ENCODE measurements at regions not wholly inside any gene's neighbourhood (a gene's known extent, or its start where the extent isn't known, plus 50 kb on each side); places are given as distances from the start of the nearest gene placed in this dataset.

DNA sequence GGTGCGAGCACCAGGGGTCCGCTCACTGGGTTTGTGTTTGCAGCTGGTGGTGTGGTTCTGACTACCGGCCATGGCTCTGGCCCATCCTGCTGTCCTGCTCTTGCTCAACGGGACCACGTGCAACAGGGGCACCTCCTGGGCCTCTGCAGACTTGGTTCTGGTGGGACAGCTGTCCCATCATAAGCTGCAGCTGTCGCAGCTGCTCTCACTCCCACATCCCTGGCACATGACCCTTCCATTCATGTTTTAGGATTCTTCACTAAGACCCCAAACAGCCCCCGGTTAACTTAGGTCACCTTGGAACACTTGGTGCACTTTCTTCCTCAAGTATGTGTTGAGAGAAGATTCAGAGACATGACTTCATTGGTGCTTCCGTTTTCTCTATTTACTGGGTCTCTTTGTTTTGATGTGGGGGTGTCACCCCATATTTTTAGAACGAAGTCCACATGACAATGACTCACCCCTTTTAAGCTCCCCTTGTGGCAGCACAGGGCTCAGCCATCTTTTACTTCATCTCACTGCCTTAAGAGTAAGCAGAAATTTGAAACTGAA, 68.4 kb upstream of the ARHGEF7 start:
- Mint-ChIP-seq H3K9me3 (no peaks in the 10 kb centered on the region), H3K36me3 (no peaks in the 10 kb centered on the region), H3K4me3 (no peak overlapping the region), H3K27ac (no peak overlapping the region), H3K27me3 (peaks cover 10% of the 10 kb centered on the region), H3K4me1 (no peaks in the 10 kb centered on the region)
- ATAC-seq (ENCODE audit: low read depth), result peak; percentile 66
- POLR2A ChIA-PET, result no interaction called here
- DNase-seq, result no peak

DNA sequence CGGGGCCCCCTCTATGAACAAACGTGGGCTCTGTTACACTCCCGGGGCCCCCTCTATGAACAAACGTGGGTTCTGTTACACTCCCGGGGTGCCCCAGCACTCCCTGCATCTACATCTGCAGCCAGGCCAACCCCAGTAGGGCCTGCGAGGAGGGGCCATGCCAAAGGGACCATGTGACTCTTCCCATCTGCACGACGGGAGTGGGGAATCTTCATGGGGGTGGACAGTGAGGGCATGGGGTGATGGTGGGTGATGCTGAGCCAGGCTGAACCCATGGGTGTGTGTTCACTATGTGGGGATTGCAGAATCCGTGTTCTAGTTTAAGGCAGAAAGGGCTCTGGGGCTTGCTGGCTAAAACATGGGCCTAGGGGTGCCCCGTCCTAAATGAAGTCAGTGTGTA, 69.9 kb upstream of the ARHGEF7 start:
- POLR2A ChIA-PET, result no interaction called here
- Mint-ChIP-seq H3K36me3 (no peaks in the 10 kb centered on the region), H3K4me3 (no peak overlapping the region), H3K9me3 (no peaks in the 10 kb centered on the region), H3K27ac (no peak overlapping the region), H3K4me1 (no peaks in the 10 kb centered on the region), H3K27me3 (peaks cover 10% of the 10 kb centered on the region)
- no peak for DNase-seq
- no peak for ATAC-seq (ENCODE audit: low read depth)

DNA sequence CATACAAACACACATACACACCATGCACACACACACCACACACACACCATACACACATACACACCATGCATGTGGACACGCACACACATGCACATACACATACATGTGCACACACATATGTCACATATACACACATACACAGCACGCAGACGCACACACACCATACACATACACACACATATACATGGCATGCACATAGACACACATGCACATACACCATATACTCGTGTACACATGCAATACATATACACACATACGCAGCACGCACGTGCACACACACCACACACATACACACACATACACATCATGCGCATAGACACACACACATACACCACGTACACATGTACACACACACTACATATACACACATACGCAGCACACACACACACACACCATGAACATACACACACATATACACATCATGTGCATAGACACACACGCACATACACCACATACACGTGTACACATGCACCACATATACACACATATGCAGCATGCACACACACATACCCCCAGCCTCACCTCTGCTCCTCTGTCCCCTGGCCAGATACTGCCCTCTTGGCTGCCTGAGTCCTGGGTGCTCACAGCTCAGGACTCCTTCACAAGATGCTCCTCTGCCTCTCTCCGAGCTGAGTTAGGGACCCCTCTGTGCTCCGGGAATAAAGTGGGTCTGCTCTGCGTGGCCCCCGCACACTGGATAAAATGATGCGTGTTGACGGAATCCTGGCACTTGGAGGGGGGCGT, 70.9 kb upstream of the ARHGEF7 start:
- no peak overlapping the region for H3K27ac Mint-ChIP-seq
- H3K4me3 Mint-ChIP-seq, result no peak overlapping the region
- POLR2A ChIA-PET, result no interaction called here
- DNase-seq (no peak), ATAC-seq (ENCODE audit: low read depth) (no peak)
- H3K27me3 Mint-ChIP-seq, result peaks cover 10% of the 10 kb centered on the region
- no peaks in the 10 kb centered on the region for H3K4me1 Mint-ChIP-seq
- no peaks in the 10 kb centered on the region for H3K9me3 Mint-ChIP-seq
- H3K36me3 Mint-ChIP-seq, result no peaks in the 10 kb centered on the region

DNA sequence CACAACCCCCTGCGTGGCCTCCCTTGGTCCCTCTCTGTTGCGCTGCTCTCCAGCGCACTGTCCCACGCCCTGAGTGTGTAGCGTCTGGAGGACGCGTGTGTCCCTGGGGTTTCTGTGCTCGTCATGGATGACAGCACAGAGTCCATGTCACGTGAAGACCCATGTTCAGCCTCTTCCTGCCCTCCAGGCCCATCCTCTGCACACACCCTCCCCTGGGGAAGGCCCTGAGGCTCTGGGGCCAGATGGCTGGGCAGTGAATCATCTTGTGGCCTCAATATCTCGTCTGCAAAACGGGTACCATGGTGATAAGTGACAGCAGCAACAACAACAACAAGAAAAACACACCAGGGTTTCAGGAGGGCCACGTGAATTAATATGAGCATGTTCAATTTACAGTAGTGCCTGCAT, 71.5 kb upstream of the ARHGEF7 start:
- no peak overlapping the region for H3K4me3 Mint-ChIP-seq
- no peak for DNase-seq
- no peaks in the 10 kb centered on the region for H3K36me3 Mint-ChIP-seq
- H3K4me1 Mint-ChIP-seq, result no peaks in the 10 kb centered on the region
- H3K9me3 Mint-ChIP-seq, result no peaks in the 10 kb centered on the region
- peaks cover 9% of the 10 kb centered on the region for H3K27me3 Mint-ChIP-seq
- POLR2A ChIA-PET, result no interaction called here
- no peak overlapping the region for H3K27ac Mint-ChIP-seq
- no peak for ATAC-seq (ENCODE audit: low read depth)

DNA sequence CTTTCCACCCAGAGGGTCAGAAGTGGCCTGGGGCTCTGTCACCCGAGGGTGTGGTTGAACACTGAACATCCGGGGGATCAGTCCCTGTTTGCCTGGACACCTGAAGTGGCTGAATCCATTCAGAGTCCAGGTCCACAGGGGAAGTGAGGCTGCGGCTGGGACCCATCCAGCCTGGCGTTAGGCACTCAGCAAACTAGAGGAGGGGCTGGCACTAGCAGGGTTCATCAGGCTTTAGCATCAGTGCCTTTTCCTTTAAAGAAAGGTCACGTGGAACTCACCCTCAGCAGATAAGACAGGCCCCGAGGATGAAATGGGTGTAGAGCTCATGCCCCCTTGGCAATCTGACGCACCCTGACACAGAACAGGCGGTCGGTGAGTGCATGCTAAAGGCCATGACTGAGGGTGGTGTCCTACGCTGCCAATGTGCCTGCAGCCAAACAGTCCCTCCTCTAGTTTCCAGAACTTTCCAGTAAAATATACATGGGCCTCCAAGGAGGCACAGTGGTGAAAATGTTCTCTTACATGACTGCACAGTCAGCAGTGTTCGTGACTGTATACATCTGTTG, 72.4 kb upstream of the ARHGEF7 start:
- POLR2A ChIA-PET, result no interaction called here
- no peaks in the 10 kb centered on the region for H3K36me3 Mint-ChIP-seq
- no peaks in the 10 kb centered on the region for H3K4me1 Mint-ChIP-seq
- ATAC-seq (ENCODE audit: low read depth) (no peak), DNase-seq (no peak)
- H3K9me3 Mint-ChIP-seq, result no peaks in the 10 kb centered on the region
- H3K27me3 Mint-ChIP-seq, result peaks cover 12% of the 10 kb centered on the region
- no peak overlapping the region for H3K27ac Mint-ChIP-seq
- no peak overlapping the region for H3K4me3 Mint-ChIP-seq

DNA sequence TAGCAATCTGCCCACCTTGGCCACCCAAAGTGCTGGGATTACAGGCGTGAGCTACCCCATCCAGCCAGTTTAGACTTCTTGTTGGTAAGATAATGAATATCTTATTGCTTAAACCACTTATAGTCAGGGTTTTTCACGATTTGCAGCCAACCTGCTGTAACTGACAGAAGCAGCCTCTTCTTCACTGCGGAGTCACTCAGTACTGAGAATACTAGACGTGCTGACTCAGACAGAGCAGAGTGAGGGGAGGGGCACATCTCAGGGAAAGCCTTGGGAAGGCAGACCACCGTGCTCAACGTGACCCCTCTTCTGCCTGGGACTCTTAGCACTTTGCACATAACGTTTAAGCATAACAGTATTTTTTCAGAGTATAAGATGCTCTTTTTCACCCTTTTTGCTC, 74.3 kb upstream of the ARHGEF7 start:
- Mint-ChIP-seq H3K36me3 (no peaks in the 10 kb centered on the region), H3K9me3 (no peaks in the 10 kb centered on the region), H3K27me3 (peaks cover 29% of the 10 kb centered on the region), H3K4me3 (no peak overlapping the region), H3K4me1 (no peaks in the 10 kb centered on the region), H3K27ac (no peak overlapping the region)
- POLR2A ChIA-PET, result no interaction called here
- DNase-seq (no peak), ATAC-seq (ENCODE audit: low read depth) (no peak)

DNA sequence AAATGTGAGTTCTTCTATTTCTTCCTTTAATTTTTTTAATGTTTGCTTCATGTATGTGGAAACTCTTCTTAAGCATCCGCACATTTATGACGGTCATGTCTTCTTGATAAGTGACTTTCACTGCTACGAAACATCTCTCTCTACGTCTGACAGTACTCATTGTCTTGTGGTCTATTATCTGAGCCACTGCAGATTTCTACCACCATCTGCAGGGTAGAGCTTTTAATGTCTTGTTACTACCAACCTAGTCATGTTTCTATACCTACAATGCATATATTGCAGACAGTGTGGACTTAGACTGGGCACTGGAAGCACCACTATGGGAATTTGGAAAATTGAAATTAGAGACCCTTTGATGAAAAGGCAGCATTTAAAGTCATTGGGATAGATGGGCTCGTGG, 75.4 kb upstream of the ARHGEF7 start:
- ATAC-seq (ENCODE audit: low read depth), result no peak
- H3K4me3 Mint-ChIP-seq, result no peak overlapping the region
- no peaks in the 10 kb centered on the region for H3K36me3 Mint-ChIP-seq

DNA sequence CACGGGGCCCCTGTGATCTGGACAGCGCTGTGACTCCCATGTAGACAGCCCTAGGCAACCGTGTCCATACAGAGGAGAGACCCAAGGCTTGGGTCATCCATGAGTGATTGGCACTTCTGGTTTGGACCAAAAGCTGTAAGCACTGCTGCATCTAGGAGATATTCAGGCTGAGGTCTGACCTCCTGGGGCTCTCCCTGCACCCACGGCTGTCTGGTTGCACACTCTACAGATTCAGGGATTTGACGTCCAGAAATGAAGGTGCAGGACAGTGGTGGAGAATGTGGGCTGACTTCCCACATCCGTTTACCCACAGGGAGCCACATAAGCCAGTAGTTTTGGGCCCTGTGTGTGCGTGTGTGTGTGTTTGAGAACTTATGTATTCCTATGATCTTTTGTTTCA, 76.2 kb upstream of the ARHGEF7 start:
- no peak overlapping the region for H3K27ac Mint-ChIP-seq
- no peak overlapping the region for H3K4me3 Mint-ChIP-seq
- H3K4me1 Mint-ChIP-seq, result no peaks in the 10 kb centered on the region
- H3K27me3 Mint-ChIP-seq, result peaks cover 38% of the 10 kb centered on the region
- H3K36me3 Mint-ChIP-seq, result no peaks in the 10 kb centered on the region
- no peak for DNase-seq
- ATAC-seq (ENCODE audit: low read depth), result no peak
- POLR2A ChIA-PET, result no interaction called here
- no peaks in the 10 kb centered on the region for H3K9me3 Mint-ChIP-seq

More for the DNA sequence above, 75.4 kb upstream of the ARHGEF7 start:
- Mint-ChIP-seq H3K27ac (no peak overlapping the region), H3K9me3 (no peaks in the 10 kb centered on the region), H3K4me1 (no peaks in the 10 kb centered on the region), H3K27me3 (peaks cover 33% of the 10 kb centered on the region)
- DNase-seq, result no peak
- POLR2A ChIA-PET, result no interaction called here

DNA sequence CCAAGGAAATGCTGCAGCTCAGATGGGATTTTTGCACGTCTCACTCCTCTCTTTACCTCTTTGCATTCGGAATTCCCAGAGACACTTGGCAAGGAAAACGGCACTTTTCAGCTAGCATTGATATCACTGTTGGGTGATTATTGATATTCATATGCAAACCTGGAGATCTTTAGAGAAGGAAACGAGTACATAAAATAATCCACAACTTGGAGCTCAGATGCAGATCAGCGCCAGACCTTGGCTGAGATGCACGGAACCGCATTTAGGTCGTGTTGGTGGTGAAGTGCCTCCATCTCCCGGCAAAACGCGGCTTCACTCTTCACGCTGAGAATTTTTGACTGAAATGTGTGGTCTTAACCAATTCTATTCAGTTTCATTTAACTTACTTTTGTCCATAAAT, 77.2 kb upstream of the ARHGEF7 start:
- Mint-ChIP-seq H3K9me3 (no peaks in the 10 kb centered on the region), H3K36me3 (no peaks in the 10 kb centered on the region), H3K4me1 (no peaks in the 10 kb centered on the region), H3K27ac (no peak overlapping the region), H3K4me3 (no peak overlapping the region), H3K27me3 (peaks cover 34% of the 10 kb centered on the region)
- POLR2A ChIA-PET, result no interaction called here
- DNase-seq (no peak), ATAC-seq (ENCODE audit: low read depth) (no peak)

DNA sequence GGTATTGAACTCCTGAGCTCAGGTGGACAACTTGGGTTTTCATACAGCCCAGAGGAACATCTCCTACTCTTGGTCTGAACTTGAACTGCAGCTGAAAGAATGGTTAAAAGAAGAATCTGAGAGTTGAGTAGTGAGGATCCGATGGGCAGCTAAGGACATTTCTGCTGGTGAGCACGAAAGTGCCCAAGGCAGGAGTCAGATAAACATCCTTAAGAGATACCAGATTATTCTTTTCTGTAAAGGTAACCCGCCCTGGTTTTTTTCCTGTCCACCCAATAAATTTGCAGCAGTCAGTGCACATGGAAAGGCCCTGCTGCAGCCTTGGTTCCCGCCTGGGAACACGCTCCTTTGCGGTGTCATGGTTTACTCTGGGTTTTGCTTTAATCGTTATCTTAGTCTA, 78.4 kb upstream of the ARHGEF7 start:
- DNase-seq (no peak), ATAC-seq (ENCODE audit: low read depth) (no peak)
- Mint-ChIP-seq H3K4me1 (no peaks in the 10 kb centered on the region), H3K4me3 (no peak overlapping the region), H3K36me3 (no peaks in the 10 kb centered on the region), H3K9me3 (no peaks in the 10 kb centered on the region), H3K27ac (no peak overlapping the region), H3K27me3 (peaks cover 30% of the 10 kb centered on the region)
- POLR2A ChIA-PET, result no interaction called here

DNA sequence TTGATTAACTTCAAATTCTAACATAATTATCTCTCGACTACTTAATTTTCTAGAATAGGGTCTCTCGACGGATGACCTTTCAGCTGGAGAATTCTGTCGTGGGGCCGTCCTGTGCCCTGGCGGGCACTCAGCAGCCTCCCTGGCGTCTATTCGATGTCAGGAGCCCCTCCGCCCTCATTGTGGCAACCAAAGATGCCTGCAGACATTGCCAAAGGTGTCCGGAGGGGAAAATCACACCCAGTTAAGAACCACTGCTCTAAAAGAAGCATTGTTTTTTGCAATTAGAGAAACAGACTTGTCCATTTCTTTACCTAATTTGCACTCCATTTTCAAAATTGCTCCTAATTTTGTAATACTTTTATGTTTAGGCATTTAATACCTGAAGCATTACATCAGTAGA, 79.2 kb upstream of the ARHGEF7 start:
- Mint-ChIP-seq H3K9me3 (no peaks in the 10 kb centered on the region), H3K27me3 (peaks cover 30% of the 10 kb centered on the region), H3K27ac (no peak overlapping the region), H3K36me3 (no peaks in the 10 kb centered on the region), H3K4me1 (no peaks in the 10 kb centered on the region), H3K4me3 (no peak overlapping the region)
- DNase-seq (no peak), ATAC-seq (ENCODE audit: low read depth) (no peak)
- POLR2A ChIA-PET, result no interaction called here

DNA sequence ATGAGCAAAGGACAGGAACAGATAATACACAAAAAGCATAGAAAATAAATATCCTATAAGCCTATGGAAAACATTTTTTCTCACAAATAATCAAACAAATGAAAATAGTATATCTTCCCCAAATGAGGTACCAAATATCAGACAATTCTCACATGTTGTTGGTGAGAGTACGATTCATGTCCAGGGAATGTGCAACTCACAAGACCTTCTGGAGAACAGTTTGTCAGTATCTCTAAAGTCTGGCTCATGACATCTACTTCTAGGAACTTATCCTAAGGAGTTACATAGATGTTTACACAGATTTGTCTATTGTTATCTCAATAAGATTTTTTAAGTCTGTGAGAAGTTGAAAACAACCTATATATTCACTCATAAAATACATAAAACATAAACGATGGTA, 80.3 kb upstream of the ARHGEF7 start:
- no peak overlapping the region for H3K27ac Mint-ChIP-seq
- peaks cover 30% of the 10 kb centered on the region for H3K27me3 Mint-ChIP-seq
- no peaks in the 10 kb centered on the region for H3K4me1 Mint-ChIP-seq
- no peaks in the 10 kb centered on the region for H3K36me3 Mint-ChIP-seq
- no peaks in the 10 kb centered on the region for H3K9me3 Mint-ChIP-seq
- DNase-seq (no peak), ATAC-seq (ENCODE audit: low read depth) (no peak)
- no peak overlapping the region for H3K4me3 Mint-ChIP-seq
- POLR2A ChIA-PET, result no interaction called here

DNA sequence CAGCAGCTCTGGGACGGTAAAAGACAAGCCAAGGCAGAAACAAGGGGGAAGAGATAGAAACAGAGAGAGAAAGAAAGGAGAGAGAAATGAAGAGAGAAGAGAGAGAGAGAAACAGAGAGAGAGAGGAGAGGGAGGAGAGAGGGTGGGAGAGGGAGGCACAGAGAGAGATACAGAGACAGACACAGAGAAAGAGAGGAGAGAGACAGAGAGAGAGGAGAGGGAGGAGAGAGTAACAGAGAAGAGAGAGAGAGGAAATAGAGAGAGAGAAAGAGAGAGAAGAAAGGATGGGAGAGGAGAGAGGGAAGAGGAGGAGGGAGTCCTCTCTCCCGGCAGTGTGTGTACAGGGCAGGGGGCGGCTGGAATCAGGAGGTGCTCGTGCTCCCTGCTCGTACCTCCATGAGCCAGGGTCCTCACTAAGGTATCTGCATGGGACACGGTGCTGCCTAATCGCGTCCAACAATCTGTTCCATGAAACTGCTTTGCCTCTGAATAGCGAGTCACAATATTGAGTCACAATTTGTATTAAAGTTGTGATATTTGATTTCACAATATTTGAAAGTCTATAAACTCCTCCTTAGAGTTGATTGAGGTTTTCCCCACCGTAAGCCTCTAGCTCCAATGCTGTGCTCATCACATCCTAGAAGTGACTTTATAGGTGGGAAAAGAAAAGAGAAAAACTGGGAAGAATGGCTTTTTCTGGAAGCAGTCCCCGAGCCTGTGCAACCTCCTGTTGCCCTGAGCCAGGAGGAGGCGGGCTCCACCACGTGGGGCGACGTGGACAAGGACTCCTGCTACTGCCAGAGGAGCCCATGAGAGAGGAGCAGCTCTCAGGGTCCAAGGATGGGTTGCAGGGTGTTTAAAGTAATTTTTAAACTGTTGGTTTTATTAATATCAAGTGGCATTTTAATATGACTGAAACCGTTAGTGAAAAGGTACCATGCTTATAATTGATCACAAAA, 81.7 kb upstream of the ARHGEF7 start:
- no peak for ATAC-seq (ENCODE audit: low read depth)
- no peak for DNase-seq
- no peaks in the 10 kb centered on the region for H3K36me3 Mint-ChIP-seq
- H3K27me3 Mint-ChIP-seq, result peaks cover 28% of the 10 kb centered on the region
- POLR2A ChIA-PET, result no interaction called here
- no peak overlapping the region for H3K4me3 Mint-ChIP-seq
- no peaks in the 10 kb centered on the region for H3K4me1 Mint-ChIP-seq
- H3K9me3 Mint-ChIP-seq, result no peaks in the 10 kb centered on the region
- no peak overlapping the region for H3K27ac Mint-ChIP-seq

DNA sequence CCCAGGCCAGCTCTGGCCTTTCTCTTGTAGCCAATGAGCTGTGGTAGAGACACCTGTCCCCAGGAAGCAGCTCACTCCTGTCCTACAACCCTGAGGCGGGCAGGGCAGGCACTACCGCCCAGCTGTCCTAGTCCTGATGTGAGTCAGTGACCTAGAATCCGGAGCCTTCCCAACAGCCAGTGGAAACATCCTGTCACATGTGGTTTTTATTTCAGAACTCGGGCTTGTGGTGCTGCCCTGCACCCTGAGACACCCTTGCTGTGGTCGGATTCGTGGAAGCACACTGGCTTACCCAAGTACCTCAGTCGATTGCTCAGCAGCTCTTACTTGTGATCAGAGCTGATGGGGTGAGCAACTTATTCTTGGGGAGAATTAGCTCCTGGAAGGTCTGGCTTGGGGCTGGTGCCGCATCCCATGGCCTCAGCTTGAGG, 83.6 kb upstream of the ARHGEF7 start:
- no peak for DNase-seq
- Mint-ChIP-seq H3K36me3 (no peaks in the 10 kb centered on the region), H3K9me3 (no peaks in the 10 kb centered on the region), H3K4me1 (no peaks in the 10 kb centered on the region), H3K27me3 (peaks cover 19% of the 10 kb centered on the region), H3K4me3 (no peak overlapping the region), H3K27ac (no peak overlapping the region)
- POLR2A ChIA-PET, result no interaction called here
- ATAC-seq (ENCODE audit: low read depth), result no peak
